HepG2 (cell line): ENCODE measurements at regions not wholly inside any gene's neighbourhood (a gene's known extent, or its start where the extent isn't known, plus 50 kb on each side); places are given as distances from the start of the nearest gene placed in this dataset.

Source experiments
- ATAC-seq: fragments of 200-7000 bp; cut with Tn5 transposase; 3 replicates; pipeline ENCODE4 v1.9.1; 2020; ENCODE audit warnings: mild to moderate bottlenecking, moderate library complexity
- BruUV-seq: library from RNA; stranded (reverse); fragments of 400-500 nt; replicated peaks from 2 replicates; lab custom pipeline; 2021; lab: Mats Ljungman, UMichigan
- CTCF ChIA-PET: fragments of 300-600 bp; formaldehyde crosslinking; extraction: SDS; loops from one replicate; lab custom pipeline; 2021; ENCODE audit warnings: low total read pairs, inconsistent platforms, low intra/inter-chr PET ratio; lab: Yijun Ruan, JAX
- POLR2A ChIA-PET: fragments of 350-600 bp; sonication (Branson Sonifier 250); formaldehyde crosslinking; loops from one replicate; lab custom pipeline; 2020; ENCODE audit warnings: antibody characterized with exemption, inconsistent platforms; lab: Yijun Ruan, JAX
- DNase-seq: peaks from one replicate; pipeline ENCODE4 v3.0.0-alpha.2; 2015; ENCODE audit warnings: low spot score
- FAIRE-seq: peaks from 3 replicates; lab custom pipeline; 2011; peaks lifted over from hg19 to GRCh38; lab: Jason Lieb, UNC
- H2AFZ ChIP-seq: one replicate; pipeline ENCODE4 v1.6.1; 2011; ENCODE audit warnings: low read length, inconsistent platforms
- H3K27ac ChIP-seq: fragments of 300-600 bp; 3 replicates; pipeline ENCODE4 v1.8.0; 2011; ENCODE audit warnings: mixed run types, mild to moderate bottlenecking, mixed read lengths, low read length, inconsistent platforms; ENCODE audit not compliant: insufficient read depth; ENCODE audit errors: extremely low read length
- H3K27me3 ChIP-seq, 2 experiments: fragments of 200-600 bp in 1 of 2; 2 replicates in 1 of 2; 3 replicates in 1 of 2; pipeline versions ENCODE4 v1.6.0 to v1.8.0; 2011; ENCODE audit warnings: low read length in 2 of 2, mild to moderate bottlenecking in 2 of 2, moderate library complexity in 2 of 2, inconsistent platforms in 1 of 2; ENCODE audit not compliant: insufficient read depth in 2 of 2, control insufficient read depth in 1 of 2
- H3K36me3 ChIP-seq, 2 experiments: fragments of 200-600 bp in 1 of 2; replicated peaks in 1 of 2; 2 replicates in 1 of 2; 3 replicates in 1 of 2; pipeline versions ENCODE4 v1.5.1 to v1.8.0; 2011; ENCODE audit warnings: low read length in 2 of 2, inconsistent platforms in 1 of 2; ENCODE audit not compliant: insufficient read depth in 2 of 2, control insufficient read depth in 1 of 2
- H3K4me1 ChIP-seq: 2 replicates; pipeline ENCODE4 v1.5.1; 2012; ENCODE audit warnings: low read length, inconsistent platforms; ENCODE audit not compliant: insufficient read depth
- H3K4me2 ChIP-seq: 2 replicates; pipeline ENCODE4 v1.6.0; 2011; ENCODE audit warnings: low read depth, low read length, inconsistent platforms
- H3K4me3 ChIP-seq, 3 experiments: fragments of 200-600 bp in 1 of 3; sonication (generic), shearing (Covaris generic) in 1 of 3; replicated peaks in 1 of 3; 2 replicates each; pipeline ENCODE4 v1.5.1; 2011 to 2016; ENCODE audit warnings: low read length in 3 of 3, inconsistent platforms in 2 of 3, low read depth in 2 of 3, mild to moderate bottlenecking in 2 of 3, control low read depth in 1 of 3, mixed read lengths in 1 of 3; ENCODE audit not compliant: insufficient read depth in 1 of 3
- H3K79me2 ChIP-seq: one replicate; pipeline ENCODE4 v1.6.1; 2011; ENCODE audit warnings: low read length, inconsistent platforms; ENCODE audit not compliant: insufficient read depth
- H3K9ac ChIP-seq: 2 replicates; pipeline ENCODE4 v1.6.0; 2011; ENCODE audit warnings: mild to moderate bottlenecking, low read depth, low read length, inconsistent platforms; ENCODE audit not compliant: insufficient read depth
- H3K9me3 ChIP-seq: 2 replicates; pipeline ENCODE4 v1.5.1; 2012; ENCODE audit warnings: mild to moderate bottlenecking, low read length
- H4K20me1 ChIP-seq: 2 replicates; pipeline ENCODE4 v1.6.0; 2011; ENCODE audit warnings: inconsistent platforms, mild to moderate bottlenecking, low read length, moderate library complexity; ENCODE audit not compliant: insufficient read depth
- CHD4 ChIP-seq: fragments of 200-600 bp; sonication (generic); IDR thresholded peaks from 2 replicates; pipeline ENCODE4 v1.7.0; 2017; ENCODE audit warnings: mild to moderate bottlenecking, low read length, borderline replicate concordance
- GABPA ChIP-seq, 2 experiments: IDR thresholded peaks; 2 replicates each; pipeline ENCODE4 v1.6.1; 2011 to 2016; ENCODE audit warnings: low read depth in 2 of 2, low read length in 1 of 2, missing biosample characterization in 1 of 2, missing genetic modification characterization in 1 of 2
- KDM2A ChIP-seq: sonication (generic); formaldehyde crosslinking; IDR thresholded peaks from 2 replicates; pipeline ENCODE4 v1.4.0; 2020; ENCODE audit warnings: low read depth, missing genetic modification reagents, borderline replicate concordance
- MXD4 ChIP-seq: IDR thresholded peaks from 2 replicates; pipeline ENCODE4 v1.6.1; 2016; ENCODE audit warnings: mild to moderate bottlenecking, missing biosample characterization, missing genetic modification reagents
- NFE2 ChIP-seq: sonication (generic); formaldehyde crosslinking; IDR thresholded peaks from 2 replicates; pipeline ENCODE4 v1.4.0; 2020; ENCODE audit warnings: missing genetic modification reagents
- PAWR ChIP-seq: sonication (generic); formaldehyde crosslinking; IDR thresholded peaks from 2 replicates; pipeline ENCODE4 v1.4.0; 2020; ENCODE audit warnings: missing genetic modification reagents, mild to moderate bottlenecking, borderline replicate concordance
- PHF20 ChIP-seq: sonication (generic); formaldehyde crosslinking; IDR thresholded peaks from 2 replicates; pipeline ENCODE4 v1.5.0; 2020; ENCODE audit warnings: mild to moderate bottlenecking, missing genetic modification reagents
- XBP1 ChIP-seq: sonication (generic); formaldehyde crosslinking; IDR thresholded peaks from 2 replicates; pipeline ENCODE4 v1.5.0; 2020; ENCODE audit warnings: missing genetic modification reagents
- ZNF33A ChIP-seq: sonication (generic); formaldehyde crosslinking; IDR thresholded peaks from 2 replicates; pipeline ENCODE4 v1.5.1; 2020; ENCODE audit warnings: missing genetic modification reagents, mild to moderate bottlenecking, moderate library complexity, borderline replicate concordance
- ZNF367 ChIP-seq: sonication (generic); formaldehyde crosslinking; IDR thresholded peaks from 2 replicates; pipeline ENCODE4 v1.4.0; 2020; ENCODE audit warnings: missing genetic modification reagents, borderline replicate concordance
- ZNF512B ChIP-seq: sonication (generic); formaldehyde crosslinking; IDR thresholded peaks from 2 replicates; pipeline ENCODE4 v1.5.1; 2020; ENCODE audit warnings: missing genetic modification reagents, mild to moderate bottlenecking, borderline replicate concordance
- ZNF547 ChIP-seq: sonication (generic); formaldehyde crosslinking; IDR thresholded peaks from 2 replicates; pipeline ENCODE4 v1.5.1; 2020; ENCODE audit warnings: mild to moderate bottlenecking, missing genetic modification reagents
- ZNF672 ChIP-seq: sonication (generic); formaldehyde crosslinking; IDR thresholded peaks from 2 replicates; pipeline ENCODE4 v1.8.1; 2022; ENCODE audit warnings: missing genetic modification reagents
- ZNF850 ChIP-seq: sonication (generic); formaldehyde crosslinking; conservative IDR thresholded peaks from 2 replicates; pipeline ENCODE4 v1.9.0; 2021; ENCODE audit warnings: mild to moderate bottlenecking, missing genetic modification reagents
- WGBS: methylation state at CpG from one replicate; pipeline ENCODE4 v1.1.6; 2017; ENCODE audit warnings: low lambda C conversion rate; 5-methylcytosine and 5-hydroxymethylcytosine counted together
- in situ Hi-C: cut with HindIII; loops from 2 replicates; pipeline ENCODE4 v1.10.0; 2017; ENCODE audit warnings: low pct_unique_long_range_greater_than_20kb; ENCODE audit not compliant: extremely low pct_ligation_motif_present
- intact Hi-C: fragments of 100-400 bp; cut with micrococcal nuclease; formaldehyde crosslinking; loops from one replicate; pipeline ENCODE4 v1.10.0; 2022; ENCODE audit not compliant: unreplicated experiment
- TF ChIP-seq, protein P1 (sequence below): IDR thresholded peaks from 2 replicates; pipeline ENCODE4 v1.6.1; 2018; ENCODE audit warnings: missing genetic modification reagents, mild to moderate bottlenecking, missing compliant biosample characterization
- TF ChIP-seq, protein P2 (sequence below): sonication (generic); formaldehyde crosslinking; IDR thresholded peaks from 2 replicates; pipeline ENCODE4 v1.5.0; 2020; ENCODE audit warnings: missing genetic modification reagents

- H3K27ac ChIP-seq, result no peak overlapping the region
- H3K36me3 ChIP-seq, result no peaks in the 10 kb centered on the region
- intact Hi-C loops (no loop called here), in situ Hi-C loops (no loop called here)
- H3K4me2 ChIP-seq, result no peak overlapping the region
- no TSS peak for BruUV-seq
- H3K27me3 ChIP-seq, result no peaks in the 10 kb centered on the region
- ChIA-PET POLR2A (no interaction called here), CTCF (no interaction called here)
- TF ChIP-seq ZNF33A (CRISPR knock-in tag), result no peak
- TF ChIP-seq ZNF850 (CRISPR knock-in tag), result no peak
- TF ChIP-seq ZNF367, result no peak
- no peak for TF ChIP-seq MXD4 (CRISPR knock-in tag)
- no peak for TF ChIP-seq CHD4
- no peak for TF ChIP-seq KDM2A (CRISPR knock-in tag)
- TF ChIP-seq GABPA (IDR thresholded peaks at IDR 0.05; ENCODE audit: low read depth, low read length), result no peak
- TF ChIP-seq GABPA (CRISPR knock-in tag; IDR thresholded peaks at IDR 0.05; ENCODE audit: low read depth), result no peak
- no peak for TF ChIP-seq PHF20 (CRISPR knock-in tag)
- TF ChIP-seq ZNF512B, result no peak
- no peak for TF ChIP-seq ZNF672 (CRISPR knock-in tag)
- TF ChIP-seq, protein P1, sequence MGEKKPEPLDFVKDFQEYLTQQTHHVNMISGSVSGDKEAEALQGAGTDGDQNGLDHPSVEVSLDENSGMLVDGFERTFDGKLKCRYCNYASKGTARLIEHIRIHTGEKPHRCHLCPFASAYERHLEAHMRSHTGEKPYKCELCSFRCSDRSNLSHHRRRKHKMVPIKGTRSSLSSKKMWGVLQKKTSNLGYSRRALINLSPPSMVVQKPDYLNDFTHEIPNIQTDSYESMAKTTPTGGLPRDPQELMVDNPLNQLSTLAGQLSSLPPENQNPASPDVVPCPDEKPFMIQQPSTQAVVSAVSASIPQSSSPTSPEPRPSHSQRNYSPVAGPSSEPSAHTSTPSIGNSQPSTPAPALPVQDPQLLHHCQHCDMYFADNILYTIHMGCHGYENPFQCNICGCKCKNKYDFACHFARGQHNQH (CRISPR knock-in tag), result no peak
- no peak for TF ChIP-seq NFE2
- no peak for TF ChIP-seq ZNF547 (CRISPR knock-in tag)
- TF ChIP-seq, protein P2, sequence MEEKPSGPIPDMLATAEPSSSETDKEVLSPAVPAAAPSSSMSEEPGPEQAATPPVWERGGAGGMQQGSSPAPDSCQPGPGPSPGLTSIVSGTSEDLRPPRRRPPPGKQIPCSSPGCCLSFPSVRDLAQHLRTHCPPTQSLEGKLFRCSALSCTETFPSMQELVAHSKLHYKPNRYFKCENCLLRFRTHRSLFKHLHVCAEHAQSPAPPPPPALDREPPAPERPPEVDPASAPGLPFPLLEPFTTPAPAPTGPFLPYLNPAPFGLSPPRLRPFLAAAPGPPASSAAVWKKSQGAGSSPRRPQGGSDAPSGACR, result no peak
- TF ChIP-seq XBP1 (CRISPR knock-in tag), result no peak
- TF ChIP-seq PAWR (CRISPR knock-in tag), result no peak
- no peaks in the 10 kb centered on the region for H3K79me2 ChIP-seq
- no peak for ATAC-seq
- DNase-seq, result no peak
- no peak overlapping the region for H3K4me3 ChIP-seq
- 45% methylated on average over 2 of the region's 2 CpGs for WGBS
- H2AFZ ChIP-seq, result no peak overlapping the region
- H4K20me1 ChIP-seq, result no peaks in the 10 kb centered on the region
- no peaks in the 10 kb centered on the region for H3K9me3 ChIP-seq
- no peaks in the 10 kb centered on the region for H3K4me1 ChIP-seq
- no peak for FAIRE-seq
- no peak overlapping the region for H3K9ac ChIP-seq
These were observed 96.7 kb upstream of the ADO start for GRCh38 chr10:62707810-62708209.
